ENCODE measurements at regions not wholly inside any gene's neighbourhood (a gene's known extent, or its start where the extent isn't known, plus 50 kb on each side); places are given as distances from the start of the nearest gene placed in this dataset.

DNA sequence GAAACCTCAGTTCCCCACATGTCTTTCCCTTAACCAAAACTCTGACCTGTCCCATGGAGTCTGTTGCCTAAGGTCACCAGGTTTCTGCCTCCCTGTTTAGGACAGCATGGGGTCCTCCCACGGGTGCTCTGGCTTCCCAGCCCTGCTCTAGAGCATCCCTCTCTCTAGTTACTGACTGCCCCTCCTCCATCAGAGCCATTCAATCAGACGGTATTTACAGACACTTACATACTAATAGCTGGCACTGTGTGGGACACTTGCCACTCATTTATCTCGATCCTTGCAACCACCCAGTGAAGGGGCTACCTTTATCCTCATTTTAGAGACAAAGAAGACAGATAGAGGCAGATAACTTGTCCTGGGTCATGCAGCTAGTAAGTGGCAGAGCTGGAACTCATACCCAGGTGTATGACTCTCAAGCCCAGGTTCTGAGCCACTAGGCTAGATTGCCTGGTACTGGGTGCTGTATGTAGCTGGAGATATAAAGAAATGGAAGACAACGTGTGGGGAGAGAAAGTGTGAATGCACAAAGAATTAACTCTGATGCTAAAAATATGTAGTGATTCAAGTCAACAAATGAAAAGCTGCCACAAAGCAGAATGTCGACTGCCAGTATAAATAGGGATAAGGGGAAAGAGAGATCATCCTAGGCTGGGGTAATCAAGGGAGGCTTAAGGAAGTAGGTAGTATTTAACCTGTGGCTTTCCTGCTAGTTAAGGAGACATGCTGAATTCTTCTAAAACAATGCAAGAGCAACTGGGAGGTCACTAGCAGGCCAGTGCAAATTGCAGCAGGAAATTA, 52.5 kb upstream of the PDE8B start:
- DNase-seq (ENCODE audit: low read depth in 2 of 2): no peak

DNA sequence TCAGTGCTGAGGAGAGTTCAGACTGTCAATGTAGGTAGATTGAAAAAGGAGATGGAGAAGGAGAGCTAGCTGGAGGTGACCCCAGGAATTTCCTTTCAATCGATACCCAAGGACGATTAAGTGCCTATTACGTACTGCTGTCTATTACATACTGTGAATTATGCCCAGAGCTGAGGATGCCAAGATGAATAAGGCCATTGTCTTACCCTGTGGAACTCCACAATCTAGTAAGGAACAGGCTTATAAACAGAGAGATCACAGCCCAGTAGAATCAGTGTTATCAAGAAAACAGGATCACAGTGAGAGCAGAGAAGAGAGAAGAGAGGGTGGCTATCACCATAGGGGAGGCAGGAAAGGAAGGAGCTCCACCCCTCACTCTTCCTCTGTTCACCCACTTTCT, 54.1 kb upstream of the PDE8B start:
- no peak for DNase-seq (ENCODE audit: low read depth in 2 of 2)

DNA sequence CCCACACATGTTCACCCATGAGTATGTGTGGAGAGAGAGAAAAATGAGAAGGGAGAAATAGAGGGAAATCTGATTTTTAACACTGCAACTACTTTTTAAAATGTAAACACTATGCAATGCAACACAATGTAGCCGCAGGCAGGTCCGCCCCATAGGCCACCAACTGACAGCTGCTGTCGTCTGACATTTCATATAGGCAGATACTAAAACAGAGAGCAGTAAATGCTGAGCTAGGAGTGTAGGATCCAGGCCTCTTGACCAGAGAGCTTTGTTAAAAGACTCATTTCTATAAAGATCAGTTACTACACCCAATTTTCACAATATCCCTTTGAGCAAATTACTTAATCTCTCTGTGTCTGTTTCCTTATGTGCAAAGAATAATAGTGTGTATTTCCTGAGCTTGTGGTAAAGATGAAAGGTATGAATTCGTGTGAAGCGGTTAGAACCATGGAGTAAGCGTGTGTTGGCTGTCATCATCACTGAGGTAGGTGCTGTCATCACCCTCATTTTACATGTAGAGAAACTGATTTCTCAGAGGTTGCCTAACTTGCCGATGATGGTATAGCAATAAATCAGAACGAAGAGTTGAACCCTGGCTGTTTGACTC, 55.2 kb upstream of the PDE8B start:
- no peak for DNase-seq (ENCODE audit: low read depth in 2 of 2)

DNA sequence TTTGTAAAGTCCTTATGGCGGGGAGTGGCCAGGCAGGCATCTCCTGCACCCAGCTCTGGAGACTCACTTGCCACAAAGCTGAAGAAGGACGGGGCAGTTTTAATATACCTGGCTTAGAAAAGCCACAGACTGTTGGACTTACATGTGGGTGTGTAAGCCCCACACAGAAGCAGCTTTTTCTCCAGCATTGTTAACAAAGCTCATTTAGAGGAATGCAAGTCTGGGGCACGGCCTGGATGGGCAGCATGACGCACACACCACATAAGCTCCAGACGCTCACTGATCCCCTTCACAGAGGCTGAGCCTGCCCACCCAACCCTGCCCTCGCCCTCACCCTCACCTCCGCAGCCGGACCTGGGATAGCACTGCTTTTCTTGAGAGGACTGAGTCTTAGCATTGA, 58.0 kb upstream of the PDE8B start:
- no peak for DNase-seq (ENCODE audit: low read depth in 2 of 2)

DNA sequence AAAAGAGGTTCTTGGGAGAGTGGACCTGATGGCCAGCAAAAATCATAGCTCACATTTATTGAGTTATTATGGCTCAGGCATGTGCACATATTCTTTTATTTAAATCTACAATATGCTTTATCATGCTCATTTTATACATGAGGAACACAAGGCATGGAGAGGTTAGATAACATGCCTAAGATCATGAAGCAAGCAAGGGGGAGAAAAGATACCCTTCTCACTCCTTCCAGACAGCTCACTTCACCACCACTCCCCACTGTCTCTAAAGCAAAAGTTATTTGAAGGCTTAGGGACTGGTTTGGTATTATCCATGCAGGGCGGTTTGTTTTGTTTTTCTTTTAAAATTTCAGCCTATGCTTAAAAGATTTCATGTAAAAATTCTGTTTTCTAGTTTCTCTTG, 59.0 kb upstream of the PDE8B start:
- DNase-seq (ENCODE audit: low read depth in 2 of 2): no peak

DNA sequence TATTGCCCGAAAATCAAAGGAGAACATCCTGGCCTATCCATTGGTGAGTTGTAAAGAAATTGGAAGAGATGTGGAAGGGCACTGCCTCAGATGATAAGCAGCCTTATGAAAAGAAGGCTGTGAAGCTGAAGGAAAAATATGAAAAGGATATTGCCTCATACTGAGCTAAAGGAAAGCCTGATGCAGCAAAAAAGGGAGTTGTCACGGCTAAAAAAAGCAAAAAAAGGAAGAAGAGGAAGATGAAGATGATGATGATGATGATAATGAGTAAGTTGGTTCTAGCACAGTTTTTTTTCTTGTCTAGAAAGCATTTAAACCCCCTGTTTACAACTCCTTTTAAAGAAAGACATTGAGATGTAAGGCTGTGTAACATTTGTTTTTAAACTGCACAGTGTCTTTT, 59.8 kb upstream of the ZBED3 start:
- DNase-seq (ENCODE audit: low read depth in 2 of 2): no peak

DNA sequence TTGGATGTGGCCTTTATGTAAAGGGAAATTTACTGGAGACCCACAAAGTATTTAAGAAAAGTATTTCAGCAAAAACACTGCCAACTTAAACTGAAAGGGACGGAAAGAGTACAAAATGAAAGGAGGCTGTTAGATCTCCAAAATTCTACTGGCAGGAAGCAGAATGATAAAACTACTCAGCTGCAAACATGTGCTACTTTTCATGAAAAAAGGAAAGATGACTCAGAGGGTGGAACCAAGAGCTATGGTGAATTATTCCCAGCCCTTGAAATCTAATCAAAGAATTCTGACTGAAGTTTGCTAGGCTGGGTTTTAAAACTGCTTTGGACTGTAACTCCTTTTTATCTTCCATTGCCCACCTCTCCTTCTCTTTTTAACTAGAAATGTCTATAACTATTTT, 58.6 kb upstream of the ZBED3 start:
- DNase-seq (ENCODE audit: low read depth in 2 of 2): no peak

- no peak for DNase-seq (ENCODE audit: low read depth in 2 of 2)
These were observed 57.7 kb upstream of the ZBED3 start for GRCh38 chr5:77144837-77145139.

GRCh38 chr5:77143998-77144836, 57.1 kb upstream of the ZBED3 start:
- peak; percentile 19 to 21 for DNase-seq (ENCODE audit: low read depth in 2 of 2)

GRCh38 chr5:77140350-77140749, 53.3 kb upstream of the ZBED3 start:
- DNase-seq (ENCODE audit: low read depth in 2 of 2): no peak

DNA sequence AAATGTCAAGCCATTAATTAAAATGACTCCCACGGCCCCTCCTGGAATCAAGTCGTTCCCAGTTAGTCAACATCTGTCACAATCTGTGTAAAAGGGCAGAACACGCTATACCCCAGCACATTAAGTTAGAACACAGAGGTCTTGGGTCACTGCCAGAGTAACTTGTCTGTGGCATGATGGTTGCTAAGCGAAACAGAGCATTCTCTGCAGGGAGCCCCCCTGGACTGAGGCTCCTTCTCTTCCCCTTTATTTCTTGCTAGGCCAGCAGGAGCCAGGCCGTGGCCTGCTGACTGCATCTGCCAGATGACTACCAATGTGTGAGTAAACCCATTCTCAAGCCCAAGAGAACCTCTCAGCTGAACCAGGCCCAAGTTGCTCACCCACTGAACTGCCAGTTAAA, 51.9 kb upstream of the ZBED3 start:
- DNase-seq (ENCODE audit: low read depth in 2 of 2): no peak
